ENCODE measurements at regions not wholly inside any gene's neighbourhood (a gene's known extent, or its start where the extent isn't known, plus 50 kb on each side); places are given as distances from the start of the nearest gene placed in this dataset.

- Histone ChIP-seq H3K27ac (replicated peaks) (no peak overlapping the region), H3K4me3 (no peak overlapping the region), H3K27me3 (ENCODE audit: low read depth) (no peaks in the 10 kb centered on the region), H3K9me3 (replicated peaks) (no peaks in the 10 kb centered on the region), H3K36me3 (no peaks in the 10 kb centered on the region), H3K4me1 (no peaks in the 10 kb centered on the region)
- DNase-seq: no peak
- intact Hi-C loops (cut with micrococcal nuclease): no loop called here
- TF ChIP-seq CTCF (IDR thresholded peaks at IDR 0.05; ENCODE audit: borderline replicate concordance): no peak
Measured at GRCh38 chr13:76461999-76462398, 424.2 kb downstream of the KCTD12 start.

GRCh38 chr13:76461484-76461883, 424.7 kb downstream of the KCTD12 start:
- DNase-seq: no peak
- TF ChIP-seq CTCF (IDR thresholded peaks at IDR 0.05; ENCODE audit: borderline replicate concordance): no peak
- Histone ChIP-seq H3K4me3 (no peak overlapping the region), H3K27ac (replicated peaks) (no peak overlapping the region), H3K4me1 (no peaks in the 10 kb centered on the region), H3K9me3 (replicated peaks) (no peaks in the 10 kb centered on the region), H3K36me3 (no peaks in the 10 kb centered on the region), H3K27me3 (ENCODE audit: low read depth) (no peaks in the 10 kb centered on the region)
- intact Hi-C loops (cut with micrococcal nuclease): no loop called here

GRCh38 chr13:76459863-76460262, 426.3 kb downstream of the KCTD12 start:
- no peaks in the 10 kb centered on the region for H3K4me1 ChIP-seq
- DNase-seq: no peak
- H3K9me3 ChIP-seq (replicated peaks): no peaks in the 10 kb centered on the region
- H3K27me3 ChIP-seq (ENCODE audit: low read depth): no peaks in the 10 kb centered on the region
- H3K36me3 ChIP-seq: no peaks in the 10 kb centered on the region
- H3K27ac ChIP-seq (replicated peaks): no peak overlapping the region
- no peak overlapping the region for H3K4me3 ChIP-seq
- intact Hi-C loops (cut with micrococcal nuclease): no loop called here
- no peak for TF ChIP-seq CTCF (IDR thresholded peaks at IDR 0.05; ENCODE audit: borderline replicate concordance)

- no peak for DNase-seq
- no peak overlapping the region for H3K4me3 ChIP-seq
- H3K9me3 ChIP-seq (replicated peaks): peaks cover 35% of the 10 kb centered on the region
- no peak for TF ChIP-seq CTCF (IDR thresholded peaks at IDR 0.05; ENCODE audit: borderline replicate concordance)
- intact Hi-C loops (cut with micrococcal nuclease): no loop called here
- H3K27me3 ChIP-seq (ENCODE audit: low read depth): no peaks in the 10 kb centered on the region
- no peaks in the 10 kb centered on the region for H3K36me3 ChIP-seq
- H3K4me1 ChIP-seq: no peaks in the 10 kb centered on the region
- H3K27ac ChIP-seq (replicated peaks): no peak overlapping the region
Measured at GRCh38 chr13:76455960-76456359, 430.2 kb downstream of the KCTD12 start.

DNA sequence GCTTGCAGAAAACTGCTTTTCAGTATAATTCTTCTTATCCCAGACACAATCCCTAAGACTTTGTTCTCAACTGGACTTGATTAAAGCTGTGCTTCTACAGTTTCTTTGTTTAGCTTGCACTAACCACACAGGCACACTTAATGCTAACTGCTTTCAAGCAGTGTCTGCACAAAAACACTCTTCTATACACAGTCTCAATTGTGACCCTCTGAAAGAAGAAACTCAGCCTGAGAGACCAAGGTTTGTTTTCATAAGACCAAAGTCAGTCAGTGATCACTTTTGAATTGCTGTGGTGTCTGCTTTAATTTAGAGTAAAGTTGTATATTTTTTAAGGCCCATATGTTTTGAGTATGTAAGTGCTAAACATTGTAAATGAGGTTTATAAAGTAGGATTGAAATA, 431.2 kb downstream of the KCTD12 start:
- Histone ChIP-seq H3K9me3 (replicated peaks) (peaks cover 36% of the 10 kb centered on the region), H3K4me1 (no peaks in the 10 kb centered on the region), H3K27me3 (ENCODE audit: low read depth) (no peaks in the 10 kb centered on the region), H3K27ac (replicated peaks) (no peak overlapping the region), H3K36me3 (no peaks in the 10 kb centered on the region), H3K4me3 (no peak overlapping the region)
- intact Hi-C loops (cut with micrococcal nuclease): no loop called here
- no peak for DNase-seq
- no peak for TF ChIP-seq CTCF (IDR thresholded peaks at IDR 0.05; ENCODE audit: borderline replicate concordance)

- no peaks in the 10 kb centered on the region for H3K4me1 ChIP-seq
- TF ChIP-seq CTCF (IDR thresholded peaks at IDR 0.05; ENCODE audit: borderline replicate concordance): no peak
- H3K27me3 ChIP-seq (ENCODE audit: low read depth): no peaks in the 10 kb centered on the region
- H3K4me3 ChIP-seq: no peak overlapping the region
- intact Hi-C loops (cut with micrococcal nuclease): no loop called here
- H3K9me3 ChIP-seq (replicated peaks): peaks cover 36% of the 10 kb centered on the region
- H3K27ac ChIP-seq (replicated peaks): no peak overlapping the region
- no peaks in the 10 kb centered on the region for H3K36me3 ChIP-seq
- no peak for DNase-seq
Measured at GRCh38 chr13:76449716-76450115, 436.5 kb downstream of the KCTD12 start.

Data from left ventricle myocardium inferior (tissue), 1 donor.